Uterus (tissue), 2 donors: ENCODE measurements at regions not wholly inside any gene's neighbourhood (a gene's known extent, or its start where the extent isn't known, plus 50 kb on each side); places are given as distances from the start of the nearest gene placed in this dataset.

Source experiments
- CTCF ChIP-seq, 4 experiments: fragments of 200-600 bp in 2 of 4; fragments of 450-650 bp in 2 of 4; sonication (generic) in 2 of 4; IDR thresholded peaks; one replicate each; pipeline ENCODE4 v1.5.1; 2016 to 2019; ENCODE audit warnings: antibody characterized with exemption in 4 of 4, mild to moderate bottlenecking in 2 of 4, moderate library complexity in 1 of 4
- POLR2A ChIP-seq, 2 donors: fragments of 450-650 bp; IDR thresholded peaks; one replicate each; pipeline ENCODE4 v1.6.1; 2016; ENCODE audit warnings: antibody characterized with exemption in 2 of 2, mild to moderate bottlenecking in 1 of 2, moderate library complexity in 1 of 2

DNA sequence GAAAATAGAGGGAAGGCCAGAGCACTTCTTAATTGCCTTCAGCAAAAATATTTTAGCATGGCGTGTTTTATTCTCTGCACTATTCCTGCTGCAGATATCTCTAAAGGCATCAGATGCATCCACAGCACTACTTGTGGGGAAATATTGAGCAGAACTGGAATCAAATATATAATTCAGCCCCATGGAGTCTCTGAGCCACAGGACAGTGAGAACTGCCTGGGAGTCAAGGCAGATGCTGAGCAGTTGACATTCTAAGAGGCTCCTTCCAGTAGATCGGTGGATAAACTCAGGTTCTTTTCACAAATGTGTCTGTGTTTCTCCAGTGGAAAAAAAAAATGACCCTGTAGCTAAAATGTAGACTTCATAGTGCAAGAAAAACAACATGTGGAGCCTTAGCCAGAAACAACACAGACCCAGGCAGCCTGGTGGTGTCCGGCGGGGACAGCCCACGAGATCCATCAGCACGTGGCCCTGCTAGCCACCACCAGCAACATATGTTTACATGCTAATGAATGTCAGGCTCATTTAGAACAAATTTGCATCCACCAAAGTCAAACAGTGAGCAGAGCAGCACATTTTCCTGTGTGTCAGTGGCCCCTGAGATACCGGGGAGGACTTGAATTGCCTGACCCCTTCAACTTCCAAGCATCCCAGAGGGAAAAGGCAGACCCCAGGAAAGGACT, 123.3 kb upstream of the PFKP start:
- TF ChIP-seq CTCF (IDR thresholded peaks at IDR 0.05) (no peak), POLR2A (IDR thresholded peaks at IDR 0.05) (no peak)
